K562 (cell line): ENCODE measurements at regions not wholly inside any gene's neighbourhood (a gene's known extent, or its start where the extent isn't known, plus 50 kb on each side); places are given as distances from the start of the nearest gene placed in this dataset.

Experiments used
- ATAC-seq: fragments of 200-7000 bp; cut with Tn5 transposase; 3 replicates; pipeline ENCODE4 v1.9.1; 2020; ENCODE audit warnings: moderate library complexity
- BruUV-seq: library from RNA; stranded (reverse); fragments of 400-500 nt; replicated peaks from 2 replicates; lab custom pipeline; 2021; lab: Mats Ljungman, UMichigan
- CTCF ChIA-PET: fragments of 300-600 bp; formaldehyde crosslinking; extraction: SDS; loops from one replicate; lab custom pipeline; 2021; ENCODE audit warnings: low intra/inter-chr PET ratio; lab: Yijun Ruan, JAX
- POLR2A ChIA-PET: fragments of 300-600, 350-650 bp; sonication (Branson Sonifier 250); formaldehyde crosslinking; extraction: SDS; loops from one replicate; lab custom pipeline; 2021; ENCODE audit warnings: antibody characterized with exemption, inconsistent platforms; lab: Yijun Ruan, JAX
- DNase-seq, 4 experiments: peaks; one replicate each; pipeline versions ENCODE4 v3.0.0 to v3.0.0-alpha.2; 2011 to 2018; ENCODE audit warnings: low spot score in 3 of 4, mixed read lengths in 3 of 4; ENCODE audit errors: extremely low read depth in 1 of 4
- FAIRE-seq: peaks from 2 replicates; lab custom pipeline; 2011; peaks lifted over from hg19 to GRCh38; lab: Jason Lieb, UNC
- H2AFZ ChIP-seq: 2 replicates; pipeline ENCODE4 v1.6.0; 2011; ENCODE audit warnings: low read depth, low read length, control low read depth, inconsistent platforms
- H3K27ac ChIP-seq: fragments of 200-600 bp; 3 replicates; pipeline ENCODE4 v1.8.0; 2011; ENCODE audit warnings: low read depth, mild to moderate bottlenecking, control low read depth, inconsistent platforms, low read length, moderate library complexity, mixed read lengths; ENCODE audit errors: extremely low read depth
- H3K27me3 ChIP-seq, 2 experiments: fragments of 300-600 bp in 1 of 2; 2 replicates in 1 of 2; 3 replicates in 1 of 2; pipeline versions ENCODE4 v1.6.0 to v1.8.0; 2011; ENCODE audit warnings: inconsistent platforms in 2 of 2, low read length in 2 of 2, mild to moderate bottlenecking in 1 of 2, mixed read lengths in 1 of 2, moderate library complexity in 1 of 2; ENCODE audit not compliant: control insufficient read depth in 2 of 2, insufficient read depth in 2 of 2
- H3K36me3 ChIP-seq: fragments of 300-600 bp; 3 replicates; pipeline ENCODE4 v1.8.0; 2011; ENCODE audit warnings: mild to moderate bottlenecking, low read length, inconsistent platforms; ENCODE audit not compliant: control insufficient read depth, insufficient read depth
- H3K4me1 ChIP-seq, 2 experiments: fragments of 200-600 bp in 1 of 2; replicated peaks in 1 of 2; 2 replicates in 1 of 2; 3 replicates in 1 of 2; pipeline versions ENCODE4 v1.5.1 to v1.8.0; 2011; ENCODE audit warnings: inconsistent platforms in 2 of 2, low read length in 2 of 2, mild to moderate bottlenecking in 1 of 2, mixed read lengths in 1 of 2, moderate library complexity in 1 of 2; ENCODE audit not compliant: control insufficient read depth in 2 of 2, insufficient read depth in 2 of 2
- H3K4me2 ChIP-seq: 2 replicates; pipeline ENCODE4 v1.6.1; 2011; ENCODE audit warnings: low read length, control low read depth, inconsistent platforms, mixed read lengths; ENCODE audit not compliant: insufficient read depth
- H3K4me3 ChIP-seq: fragments of 200-600 bp; sonication (generic), shearing (Covaris generic); 2 replicates; pipeline ENCODE4 v1.5.1; 2016; ENCODE audit warnings: control low read depth, inconsistent platforms
- H3K79me2 ChIP-seq: fragments of 200-600 bp; 3 replicates; pipeline ENCODE4 v1.8.0; 2011; ENCODE audit warnings: low read length, inconsistent platforms; ENCODE audit not compliant: control insufficient read depth, insufficient read depth
- H3K9ac ChIP-seq, 2 experiments: 2 replicates each; pipeline versions ENCODE4 v1.6.0 to v1.6.1; 2011; ENCODE audit warnings: low read depth in 2 of 2, low read length in 2 of 2, control low read depth in 1 of 2, inconsistent platforms in 1 of 2, mild to moderate bottlenecking in 1 of 2, mixed read lengths in 1 of 2; ENCODE audit not compliant: insufficient read depth in 1 of 2
- H3K9me1 ChIP-seq: one replicate; pipeline ENCODE4 v1.6.0; 2011; ENCODE audit warnings: inconsistent platforms, mild to moderate bottlenecking, low read length, moderate library complexity; ENCODE audit not compliant: control insufficient read depth, insufficient read depth
- H3K9me3 ChIP-seq: replicated peaks from 2 replicates; pipeline ENCODE4 v1.5.1; 2011; ENCODE audit warnings: low read depth, low read length, inconsistent platforms; ENCODE audit not compliant: control insufficient read depth, insufficient read depth
- H4K20me1 ChIP-seq: replicated peaks from 2 replicates; pipeline ENCODE4 v1.6.1; 2011; ENCODE audit warnings: low read length, inconsistent platforms, mixed read lengths; ENCODE audit not compliant: control insufficient read depth, insufficient read depth
- CEBPG ChIP-seq, 3 experiments: fragments of 200-800 bp in 1 of 3; sonication (Bioruptor generic) in 1 of 3; sonication (generic) in 1 of 3; formaldehyde crosslinking in 1 of 3; IDR thresholded peaks in 2 of 3; conservative IDR thresholded peaks in 1 of 3; 2 replicates each; pipeline versions ENCODE4 v1.6.1 to v1.8.0; 2016 to 2022; ENCODE audit warnings: missing compliant biosample characterization in 2 of 3, missing genetic modification characterization in 2 of 3, mild to moderate bottlenecking in 1 of 3, missing genetic modification reagents in 1 of 3
- CTCF ChIP-seq, 3 experiments: IDR thresholded peaks in 2 of 3; conservative IDR thresholded peaks in 1 of 3; 2 replicates each; pipeline ENCODE4 v1.5.1; 2011 to 2012; ENCODE audit warnings: low read length in 3 of 3, mild to moderate bottlenecking in 3 of 3, control low read depth in 2 of 3, improper control_type of control experiment in 1 of 3, inconsistent platforms in 1 of 3, low read depth in 1 of 3, mixed read lengths in 1 of 3, moderate library complexity in 1 of 3; ENCODE audit not compliant: insufficient read depth in 2 of 3
- FOS ChIP-seq: IDR thresholded peaks from 3 replicates; pipeline ENCODE4 v1.6.1; 2011; ENCODE audit not compliant: insufficient read length; ENCODE audit errors: extremely low read depth
- IRF1 ChIP-seq: sonication (generic); formaldehyde crosslinking; IDR thresholded peaks from 2 replicates; pipeline ENCODE4 v1.8.0; 2022; ENCODE audit warnings: missing genetic modification reagents, mild to moderate bottlenecking, borderline replicate concordance
- MCM7 ChIP-seq, 2 experiments: fragments of 450-650 bp; IDR thresholded peaks; 2 replicates each; pipeline ENCODE4 v1.6.1; 2016 to 2018
- ZNF217 ChIP-seq: sonication (generic); formaldehyde crosslinking; IDR thresholded peaks from 2 replicates; pipeline ENCODE4 v1.8.0; 2022; ENCODE audit warnings: mild to moderate bottlenecking, missing genetic modification reagents
- ZNF639 ChIP-seq, 2 experiments: fragments of 200-800 bp in 1 of 2; sonication (Bioruptor generic) in 1 of 2; sonication (generic) in 1 of 2; formaldehyde crosslinking in 1 of 2; IDR thresholded peaks in 1 of 2; conservative IDR thresholded peaks in 1 of 2; 2 replicates each; pipeline versions ENCODE4 v1.5.0 to v1.6.1; 2016 to 2020; ENCODE audit warnings: missing compliant biosample characterization in 1 of 2, missing genetic modification characterization in 1 of 2, missing genetic modification reagents in 1 of 2
- WGBS: fragments of 100-300 bp; shearing (Covaris generic); methylation state at CpG from one replicate; pipeline ENCODE4 v1.1.6; 2016; ENCODE audit warnings: low coverage, mixed read lengths; ENCODE audit not compliant: insufficient coverage; ENCODE audit errors: missing lambda C conversion rate; 5-methylcytosine and 5-hydroxymethylcytosine counted together
- in situ Hi-C: fragments of 300-500 bp; cut with MboI; formaldehyde crosslinking; loops from 4 replicates; pipeline ENCODE4 v1.15.0; 2018; ENCODE audit warnings: inconsistent platforms, mixed read lengths
- intact Hi-C: fragments of 100-400 bp; cut with micrococcal nuclease; formaldehyde crosslinking; loops from 2 replicates; pipeline ENCODE4 v1.14.2; 2022

- Histone ChIP-seq H3K9ac (no peak overlapping the region), H3K79me2 (no peaks in the 10 kb centered on the region), H4K20me1 (no peaks in the 10 kb centered on the region), H3K36me3 (no peaks in the 10 kb centered on the region), H3K4me1 (no peaks in the 10 kb centered on the region), H2AFZ (no peak overlapping the region), H3K4me3 (no peak overlapping the region), H3K4me2 (no peak overlapping the region), H3K9me3 (no peaks in the 10 kb centered on the region), H3K27me3 (no peaks in the 10 kb centered on the region), H3K9me1 (no peaks in the 10 kb centered on the region), H3K27ac (no peak overlapping the region)
- ATAC-seq (no peak), FAIRE-seq (no peak), DNase-seq (no peak)
- in situ Hi-C loops (no loop called here), intact Hi-C loops (no loop called here)
- POLR2A ChIA-PET, result no interaction called here
- BruUV-seq, result no TSS peak
- CTCF ChIA-PET, result no interaction called here
- TF ChIP-seq FOS (no peak), CTCF (IDR thresholded peaks at IDR 0.05 in 2 of 3, conservative IDR thresholded peaks at IDR 0.05 in 1 of 3; ENCODE audit: insufficient read depth in 2 of 3, low read depth in 1 of 3, low read length in 3 of 3) (no peak), ZNF639 (CRISPR knock-in tag; conservative IDR thresholded peaks at IDR 0.05 in 1 of 2, IDR thresholded peaks at IDR 0.05 in 1 of 2) (no peak), IRF1 (CRISPR knock-in tag) (no peak), ZNF217 (CRISPR knock-in tag) (no peak), MCM7 (IDR thresholded peaks at IDR 0.05) (no peak), CEBPG (CRISPR knock-in tag; IDR thresholded peaks at IDR 0.05) (no peak), CEBPG (tag; conservative IDR thresholded peaks at IDR 0.05 in 1 of 2, IDR thresholded peaks at IDR 0.05 in 1 of 2) (no peak)
- 4% methylated on average over 5 of the region's 5 CpGs for WGBS
These were observed 289.4 kb upstream of the SP8 start for GRCh38 chr7:21076054-21076453.
